ENCODE measurements at regions not wholly inside any gene's neighbourhood (a gene's known extent, or its start where the extent isn't known, plus 50 kb on each side); places are given as distances from the start of the nearest gene placed in this dataset.

GRCh38 chr14:61885203-61885961, 123.2 kb downstream of the SNAPC1 start:
- Histone ChIP-seq H3K4me3 (no peak overlapping the region), H3K27ac (no peak overlapping the region), H3K4me1 (replicated peaks in 1 of 2) (no peaks in the 10 kb centered on the region), H3K27me3 (peaks cover 5% of the 10 kb centered on the region), H3K9me3 (replicated peaks in 1 of 3) (no peaks in the 10 kb centered on the region), H3K36me3 (replicated peaks in 1 of 2) (no peaks in the 10 kb centered on the region)
- intact Hi-C loops (cut with DNase I), result no loop called here
- TF ChIP-seq CTCF (IDR thresholded peaks at IDR 0.05) (no peak), POLR2A (IDR thresholded peaks at IDR 0.05) (no peak)
- DNase-seq, result no peak
- 84 to 90% (median 85%) methylated on average over 2 of the region's 2 CpGs for WGBS, 4 donors

GRCh38 chr14:61887628-61888027, 125.4 kb downstream of the SNAPC1 start:
- whole genome bisulfite sequencing, 4 donors, result 80 to 89% (median 87%) methylated on average over 2 of the region's 2 CpGs
- no peak overlapping the region for H3K4me3 ChIP-seq
- H3K36me3 ChIP-seq (replicated peaks in 1 of 2), result no peaks in the 10 kb centered on the region
- no peak overlapping the region for H3K27ac ChIP-seq
- no peaks in the 10 kb centered on the region for H3K9me3 ChIP-seq (replicated peaks in 1 of 3)
- TF ChIP-seq POLR2A (IDR thresholded peaks at IDR 0.05) (no peak), CTCF (IDR thresholded peaks at IDR 0.05) (no peak)
- DNase-seq, result no peak
- no peaks in the 10 kb centered on the region for H3K27me3 ChIP-seq
- intact Hi-C loops (cut with DNase I), result no loop called here
- H3K4me1 ChIP-seq (replicated peaks in 1 of 2), result no peaks in the 10 kb centered on the region

GRCh38 chr14:61889914-61890351, 127.7 kb downstream of the SNAPC1 start:
- Histone ChIP-seq H3K36me3 (replicated peaks in 1 of 2) (no peaks in the 10 kb centered on the region), H3K4me3 (no peak overlapping the region), H3K27ac (peak overlapping the region in 1 of 5 donors; percentile 32), H3K4me1 (replicated peaks in 1 of 2) (no peaks in the 10 kb centered on the region), H3K27me3 (no peaks in the 10 kb centered on the region), H3K9me3 (replicated peaks in 1 of 3) (no peaks in the 10 kb centered on the region)
- intact Hi-C loops (cut with DNase I), result loop anchor here in 1 of 2 donors (10.0 kb wide), 1 partner anchor 235 kb away; no protein-coding TSS in a partner anchor
- no peak for TF ChIP-seq CTCF (IDR thresholded peaks at IDR 0.05)
- TF ChIP-seq POLR2A (IDR thresholded peaks at IDR 0.05), result no peak
- no peak for DNase-seq
- 15 to 42% (median 25%) methylated on average over 4 of the region's 4 CpGs for WGBS, 4 donors

DNA sequence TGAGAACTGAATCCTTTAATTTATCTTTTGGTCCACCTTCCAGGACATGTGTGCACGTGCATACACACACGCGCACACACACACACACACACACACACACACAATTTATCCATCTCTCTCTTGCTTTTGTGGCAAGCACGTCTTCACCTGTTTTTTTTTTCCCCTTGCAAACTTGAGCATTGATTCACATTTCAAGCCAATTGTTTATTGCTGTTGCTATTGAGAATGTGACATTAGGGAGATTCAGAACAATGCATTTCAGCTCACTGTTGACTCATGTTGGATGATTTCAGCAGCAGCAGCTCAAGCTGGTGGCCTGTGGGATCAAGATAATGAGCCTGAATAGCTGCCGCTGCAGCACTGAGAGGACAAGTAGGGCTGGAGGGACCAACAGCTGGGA, 128.9 kb downstream of the SNAPC1 start:
- Histone ChIP-seq H3K27me3 (no peaks in the 10 kb centered on the region), H3K36me3 (replicated peaks in 1 of 2) (no peaks in the 10 kb centered on the region), H3K9me3 (replicated peaks in 1 of 3) (no peaks in the 10 kb centered on the region), H3K27ac (no peak overlapping the region), H3K4me3 (no peak overlapping the region), H3K4me1 (replicated peaks in 1 of 2) (no peaks in the 10 kb centered on the region)
- 58 to 75% (median 67%) methylated on average over 5 of the region's 5 CpGs for WGBS, 4 donors
- TF ChIP-seq POLR2A (IDR thresholded peaks at IDR 0.05), result no peak
- intact Hi-C loops (cut with DNase I), result loop anchor here in 1 of 2 donors (10.0 kb wide), 1 partner anchor 234 kb away; no protein-coding TSS in a partner anchor
- no peak for DNase-seq

DNA sequence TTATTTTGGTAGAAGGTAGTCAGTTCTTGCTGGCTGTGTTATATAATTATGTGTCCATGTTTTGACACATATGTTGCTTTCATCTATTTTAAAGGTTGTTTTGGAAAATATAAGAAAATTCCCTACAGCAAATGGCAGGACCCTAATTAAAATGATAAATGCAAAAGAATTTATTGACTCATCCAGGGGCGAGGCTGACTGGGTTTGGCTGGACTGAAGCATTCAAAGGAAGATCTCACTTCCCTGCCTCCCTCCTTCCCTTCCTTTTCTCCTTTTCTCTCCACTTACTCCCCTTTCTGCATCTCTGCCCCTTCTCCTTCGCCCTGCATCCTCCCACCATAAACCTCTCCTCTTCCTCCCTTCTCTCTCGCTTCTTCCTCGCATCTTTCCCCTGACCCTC, 129.6 kb downstream of the SNAPC1 start:
- intact Hi-C loops (cut with DNase I), result loop anchor here in 1 of 2 donors (10.0 kb wide), 1 partner anchor 233 kb away; no protein-coding TSS in a partner anchor
- Histone ChIP-seq H3K27me3 (no peaks in the 10 kb centered on the region), H3K4me1 (replicated peaks in 1 of 2) (no peaks in the 10 kb centered on the region), H3K4me3 (no peak overlapping the region), H3K27ac (no peak overlapping the region), H3K9me3 (replicated peaks in 1 of 3) (no peaks in the 10 kb centered on the region), H3K36me3 (replicated peaks in 1 of 2) (no peaks in the 10 kb centered on the region)
- no peak for DNase-seq
- WGBS, 4 donors, result 70 to 84% (median 81%) methylated on average over 4 of the region's 4 CpGs
- TF ChIP-seq POLR2A (IDR thresholded peaks at IDR 0.05) (no peak), CTCF (IDR thresholded peaks at IDR 0.05) (no peak)

Measured in adrenal gland (tissue), 9 donors.